Activated B cell treated with CpG ODN at 0.5 μM for 24 hours (primary cell): ENCODE measurements at regions not wholly inside any gene's neighbourhood (a gene's known extent, or its start where the extent isn't known, plus 50 kb on each side); places are given as distances from the start of the nearest gene placed in this dataset.

Experiments
- ATAC-seq: fragments of 200-7000 bp; cut with Tn5 transposase; one replicate; pipeline ENCODE4 v1.10.0; 2021; ENCODE audit warnings: low read depth, mild to moderate bottlenecking, moderate library complexity
- CTCF ChIA-PET: fragments of 350-600 bp; sonication (Branson Sonifier 250); formaldehyde crosslinking; loops from one replicate; lab custom pipeline; 2021; ENCODE audit warnings: antibody characterized with exemption; lab: Charles Lee
- POLR2A ChIA-PET: fragments of 350-600 bp; sonication (Branson Sonifier 250); formaldehyde crosslinking; loops from one replicate; lab custom pipeline; 2021; ENCODE audit warnings: antibody characterized with exemption; lab: Charles Lee
- DNase-seq: peaks from one replicate; pipeline ENCODE4 v3.0.0; 2022
- H3K27ac Mint-ChIP-seq: one replicate; pipeline ENCODE4 v1.8.0; 2020; ENCODE audit warnings: mixed read lengths
- H3K27me3 Mint-ChIP-seq: one replicate; pipeline ENCODE4 v1.8.0; 2021; ENCODE audit warnings: mixed read lengths
- H3K36me3 Mint-ChIP-seq: one replicate; pipeline ENCODE4 v1.8.0; 2021; ENCODE audit warnings: low read depth, mixed read lengths
- H3K4me1 Mint-ChIP-seq: one replicate; pipeline ENCODE4 v1.8.0; 2021; ENCODE audit warnings: mixed read lengths
- H3K4me3 Mint-ChIP-seq: one replicate; pipeline ENCODE4 v1.8.0; 2020; ENCODE audit warnings: mild to moderate bottlenecking, mixed read lengths
- H3K9me3 Mint-ChIP-seq: one replicate; pipeline ENCODE4 v1.8.0; 2020; ENCODE audit warnings: mixed read lengths
- intact Hi-C: fragments of 100-400 bp; cut with micrococcal nuclease; formaldehyde crosslinking; loops from one replicate; pipeline ENCODE4 v1.15.1; 2024
- TF ChIP-seq, protein P1 (sequence below): fragments of 200-600 bp; IDR thresholded peaks from one replicate; pipeline ENCODE4 v1.8.0; 2022; ENCODE audit warnings: antibody characterized with exemption, mild to moderate bottlenecking

- Mint-ChIP-seq H3K36me3 (no peaks in the 10 kb centered on the region), H3K9me3 (peaks cover 6% of the 10 kb centered on the region), H3K27ac (no peak overlapping the region), H3K4me3 (no peak overlapping the region), H3K4me1 (no peaks in the 10 kb centered on the region), H3K27me3 (peaks cover 8% of the 10 kb centered on the region)
- TF ChIP-seq, protein P1, sequence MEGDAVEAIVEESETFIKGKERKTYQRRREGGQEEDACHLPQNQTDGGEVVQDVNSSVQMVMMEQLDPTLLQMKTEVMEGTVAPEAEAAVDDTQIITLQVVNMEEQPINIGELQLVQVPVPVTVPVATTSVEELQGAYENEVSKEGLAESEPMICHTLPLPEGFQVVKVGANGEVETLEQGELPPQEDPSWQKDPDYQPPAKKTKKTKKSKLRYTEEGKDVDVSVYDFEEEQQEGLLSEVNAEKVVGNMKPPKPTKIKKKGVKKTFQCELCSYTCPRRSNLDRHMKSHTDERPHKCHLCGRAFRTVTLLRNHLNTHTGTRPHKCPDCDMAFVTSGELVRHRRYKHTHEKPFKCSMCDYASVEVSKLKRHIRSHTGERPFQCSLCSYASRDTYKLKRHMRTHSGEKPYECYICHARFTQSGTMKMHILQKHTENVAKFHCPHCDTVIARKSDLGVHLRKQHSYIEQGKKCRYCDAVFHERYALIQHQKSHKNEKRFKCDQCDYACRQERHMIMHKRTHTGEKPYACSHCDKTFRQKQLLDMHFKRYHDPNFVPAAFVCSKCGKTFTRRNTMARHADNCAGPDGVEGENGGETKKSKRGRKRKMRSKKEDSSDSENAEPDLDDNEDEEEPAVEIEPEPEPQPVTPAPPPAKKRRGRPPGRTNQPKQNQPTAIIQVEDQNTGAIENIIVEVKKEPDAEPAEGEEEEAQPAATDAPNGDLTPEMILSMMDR, result no peak
- intact Hi-C loops, result no loop called here
- ATAC-seq, result no peak
- ChIA-PET POLR2A (no interaction called here), CTCF (no interaction called here)
- DNase-seq, result no peak
Observed at GRCh38 chr1:208565756-208566440, 321.7 kb upstream of the PLXNA2 start.

DNA sequence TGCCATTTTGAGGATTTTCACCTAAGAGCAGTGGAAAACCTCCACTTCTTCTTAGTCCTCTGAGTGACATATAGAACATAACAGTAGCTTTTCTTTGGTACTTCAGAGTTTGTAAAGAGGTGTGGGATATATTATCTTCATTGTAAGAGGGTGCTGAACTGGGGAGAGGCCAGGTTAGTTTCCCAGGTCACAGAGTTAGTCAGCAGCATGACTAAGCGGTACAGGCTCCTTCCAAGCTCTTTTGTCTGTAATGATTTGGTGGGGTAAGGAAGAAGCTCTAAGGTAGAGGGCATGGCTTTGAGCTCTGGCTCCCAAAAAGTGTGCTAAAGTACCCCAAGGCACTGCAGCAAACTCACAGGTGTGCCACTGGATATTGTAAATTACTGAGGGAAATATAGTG, 325.0 kb upstream of the PLXNA2 start:
- Mint-ChIP-seq H3K36me3 (no peaks in the 10 kb centered on the region), H3K27ac (no peak overlapping the region), H3K27me3 (peaks cover 9% of the 10 kb centered on the region), H3K4me1 (no peaks in the 10 kb centered on the region), H3K9me3 (peaks cover 6% of the 10 kb centered on the region), H3K4me3 (no peak overlapping the region)
- no peak for ATAC-seq
- TF ChIP-seq, protein P1, result no peak
- DNase-seq, result no peak
- intact Hi-C loops, result no loop called here
- POLR2A ChIA-PET, result no interaction called here
- CTCF ChIA-PET, result no interaction called here

- POLR2A ChIA-PET, result no interaction called here
- H3K9me3 Mint-ChIP-seq, result peaks cover 6% of the 10 kb centered on the region
- ATAC-seq (no peak), DNase-seq (no peak)
- TF ChIP-seq, protein P1, result no peak
- peaks cover 6% of the 10 kb centered on the region for H3K27me3 Mint-ChIP-seq
- CTCF ChIA-PET, result no interaction called here
- no peaks in the 10 kb centered on the region for H3K36me3 Mint-ChIP-seq
- no peak overlapping the region for H3K27ac Mint-ChIP-seq
- H3K4me1 Mint-ChIP-seq, result no peaks in the 10 kb centered on the region
- no peak overlapping the region for H3K4me3 Mint-ChIP-seq
- intact Hi-C loops, result no loop called here
Observed at GRCh38 chr1:208570362-208570761, 326.2 kb upstream of the PLXNA2 start.

DNA sequence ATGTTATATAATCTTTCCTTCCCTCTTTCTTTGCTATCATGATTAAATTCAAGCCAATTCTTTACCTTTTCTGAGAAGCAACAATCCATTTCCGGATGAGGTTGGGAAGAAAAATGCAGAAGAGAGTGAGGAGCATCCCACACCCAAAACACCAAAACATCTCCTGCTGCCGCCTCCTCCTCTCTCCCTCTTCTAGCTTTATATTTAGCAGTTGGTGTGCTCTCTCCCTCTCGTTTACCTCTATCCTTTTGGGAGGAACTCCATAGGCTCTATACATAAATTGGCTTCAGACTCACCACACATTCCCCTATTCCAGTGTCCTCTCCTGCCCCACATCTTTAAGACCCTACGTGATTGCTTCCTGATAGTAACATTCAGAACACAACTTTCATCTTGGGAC, 332.2 kb upstream of the PLXNA2 start:
- no peak for DNase-seq
- intact Hi-C loops, result no loop called here
- H3K27me3 Mint-ChIP-seq, result peaks cover 2% of the 10 kb centered on the region
- TF ChIP-seq, protein P1, result no peak
- H3K27ac Mint-ChIP-seq, result no peak overlapping the region
- H3K9me3 Mint-ChIP-seq, result no peaks in the 10 kb centered on the region
- H3K4me1 Mint-ChIP-seq, result no peaks in the 10 kb centered on the region
- ChIA-PET POLR2A (no interaction called here), CTCF (no interaction called here)
- H3K36me3 Mint-ChIP-seq, result no peaks in the 10 kb centered on the region
- no peak overlapping the region for H3K4me3 Mint-ChIP-seq
- ATAC-seq, result no peak

GRCh38 chr1:208577381-208577905, 333.3 kb upstream of the PLXNA2 start:
- Mint-ChIP-seq H3K4me1 (no peaks in the 10 kb centered on the region), H3K27ac (no peak overlapping the region), H3K4me3 (no peak overlapping the region), H3K27me3 (peaks cover 2% of the 10 kb centered on the region), H3K36me3 (no peaks in the 10 kb centered on the region), H3K9me3 (no peaks in the 10 kb centered on the region)
- ATAC-seq (no peak), DNase-seq (no peak)
- ChIA-PET CTCF (no interaction called here), POLR2A (no interaction called here)
- TF ChIP-seq, protein P1, result no peak
- intact Hi-C loops, result no loop called here
